Stromal cell of bone marrow (primary cell): ENCODE measurements at regions not wholly inside any gene's neighbourhood (a gene's known extent, or its start where the extent isn't known, plus 50 kb on each side); places are given as distances from the start of the nearest gene placed in this dataset.
"Not testable (repeated sequence)": the region's sequence is repeated elsewhere in the genome, so short reads cannot be mapped to it uniquely, and the experiment has no call there.

ENCODE experiments used
- DNase-seq: peaks from one replicate; pipeline ENCODE4 v3.0.0-alpha.2; 2012; ENCODE audit warnings: low read depth

DNA sequence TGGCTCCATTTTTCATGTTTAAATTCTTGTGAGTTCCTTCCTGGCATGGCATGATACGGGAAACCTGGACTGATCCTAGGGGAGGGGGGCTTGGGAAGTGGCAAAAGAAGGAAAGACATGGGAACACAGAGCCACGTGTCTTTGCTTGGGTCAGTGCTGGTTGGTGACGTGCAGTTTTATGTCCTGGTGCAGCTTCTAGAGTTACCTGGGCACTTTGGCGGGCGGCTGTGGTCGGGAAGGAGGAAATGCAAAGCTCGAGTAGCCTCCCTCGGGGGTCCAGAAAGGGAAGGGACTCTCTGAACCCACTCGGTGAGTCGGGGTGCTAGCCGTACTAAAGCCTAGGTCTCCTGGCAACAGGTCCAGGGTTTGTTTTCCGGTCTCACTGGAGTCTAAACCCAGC lies 94.6 kb downstream of the APOB start:
- no peak for DNase-seq

DNA sequence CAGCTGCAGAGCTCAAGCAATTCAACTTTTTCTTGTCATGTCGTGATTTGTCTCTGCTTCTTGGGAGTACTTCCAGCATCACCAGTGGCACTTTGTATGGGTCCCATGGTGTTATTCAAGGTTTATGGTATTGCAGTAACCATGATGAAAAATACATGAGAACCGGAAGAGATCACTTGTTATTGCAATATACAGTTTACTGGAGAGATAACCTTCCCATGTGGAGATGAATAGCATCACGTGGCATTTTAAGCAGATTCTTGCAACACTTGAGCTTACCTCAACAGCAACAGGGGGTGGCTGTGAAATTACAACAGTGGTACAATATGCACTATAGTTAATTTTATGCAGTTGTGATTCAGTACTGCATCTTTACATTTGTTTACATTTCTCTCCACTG lies 97.4 kb downstream of the APOB start:
- DNase-seq, result no peak

DNA sequence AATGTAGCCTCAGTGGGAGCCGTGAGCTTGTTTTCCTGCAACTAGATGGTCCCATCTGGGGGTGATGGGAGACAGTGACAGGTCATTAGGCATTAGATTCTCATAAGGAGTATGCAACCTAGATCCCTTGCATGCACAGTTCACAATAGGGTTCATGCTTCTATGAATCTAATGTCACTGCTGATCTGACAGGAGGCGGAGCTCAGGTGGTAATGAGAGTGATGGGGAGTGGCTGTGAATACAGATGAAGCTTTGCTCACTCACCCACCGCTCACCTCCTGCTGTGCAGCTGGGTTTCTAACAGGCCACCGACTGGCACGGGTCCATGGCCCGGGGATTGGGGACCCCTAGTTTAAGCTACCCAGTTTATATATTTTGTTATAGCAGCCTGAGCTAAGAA lies 100.2 kb downstream of the APOB start:
- DNase-seq, result not testable (repeated sequence)

DNA sequence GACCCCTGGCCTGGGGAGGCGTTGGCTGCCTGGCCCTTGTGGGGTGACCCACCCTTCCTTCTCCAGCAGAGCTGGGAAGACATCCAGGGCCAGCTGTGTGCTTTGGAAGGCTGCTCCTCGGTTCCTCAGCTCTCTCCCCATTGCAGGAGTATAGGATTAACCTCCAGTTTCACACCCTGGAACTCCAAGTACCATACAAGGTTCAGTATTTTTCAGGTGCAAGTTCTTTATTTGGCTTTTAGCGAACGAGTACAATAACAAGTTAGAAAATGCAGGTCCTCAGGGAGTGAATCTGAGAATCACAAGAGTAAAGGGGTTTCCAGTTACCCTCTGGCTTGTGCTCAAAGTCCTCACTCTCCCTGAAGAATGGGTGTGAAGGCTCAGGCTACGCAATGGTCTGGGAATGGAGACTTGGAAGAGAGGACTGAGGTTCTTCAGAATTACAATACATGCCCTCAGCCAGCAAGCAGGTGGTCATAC lies 101.2 kb downstream of the APOB start:
- no peak for DNase-seq

DNA sequence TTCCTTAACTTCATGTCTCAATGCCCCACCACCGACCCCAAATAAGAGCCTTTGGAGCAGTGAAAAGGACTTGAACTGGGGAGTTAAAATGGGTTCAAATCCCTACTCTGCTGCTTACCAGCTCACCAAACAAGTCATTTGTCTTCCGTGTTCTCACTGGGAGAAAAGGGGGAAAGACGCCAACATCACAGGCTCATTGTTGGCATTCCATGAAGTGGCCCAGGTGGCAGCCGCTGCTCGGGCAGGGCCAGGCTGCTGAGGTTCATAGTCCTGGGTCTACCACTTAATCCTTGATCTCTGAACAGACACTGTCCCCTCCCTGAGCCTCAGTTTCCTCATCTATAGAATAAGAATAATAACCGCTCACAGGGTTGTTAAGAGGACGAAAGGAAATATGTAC lies 103.0 kb downstream of the APOB start:
- DNase-seq, result no peak

DNA sequence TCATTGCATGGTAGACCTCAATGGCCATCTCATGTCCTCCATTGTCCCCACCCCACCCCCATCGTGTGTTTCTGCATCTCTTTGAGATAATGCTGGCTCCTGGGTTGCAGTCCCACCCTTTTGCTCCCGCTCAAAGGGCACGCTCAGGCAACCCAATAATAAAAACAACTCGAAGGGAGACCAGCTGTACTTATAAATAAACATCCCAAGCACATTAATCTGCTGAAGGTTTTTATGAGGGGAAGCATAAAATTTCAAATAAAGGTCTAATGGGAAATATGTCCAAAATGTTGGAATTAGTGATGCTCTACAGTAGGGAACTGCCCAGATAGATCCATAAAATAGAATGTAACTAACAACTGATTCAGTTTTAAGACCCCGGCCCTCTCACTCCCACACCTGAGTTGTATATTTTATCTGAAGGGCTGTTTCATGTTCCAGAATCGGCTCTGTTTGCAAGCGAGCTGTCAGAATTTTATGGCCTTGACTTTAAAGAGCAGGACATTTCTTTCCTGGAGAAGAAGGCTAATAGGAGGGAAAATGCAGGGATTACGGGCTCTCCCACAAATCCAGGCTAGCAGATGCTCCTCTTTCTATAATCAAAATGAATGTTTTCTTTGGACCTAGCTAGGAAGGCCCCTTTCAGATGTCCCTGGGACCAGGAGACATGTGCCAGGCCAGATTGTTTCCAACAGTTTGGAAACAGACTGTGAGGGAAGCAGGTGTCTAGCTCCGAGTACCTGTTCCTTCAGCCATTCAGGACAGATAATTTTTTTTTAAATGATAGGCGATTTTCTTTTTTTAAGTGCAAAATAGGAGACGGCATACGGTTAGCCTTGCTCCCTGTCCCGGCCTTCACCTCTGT lies 103.7 kb downstream of the APOB start:
- DNase-seq, result no peak

DNA sequence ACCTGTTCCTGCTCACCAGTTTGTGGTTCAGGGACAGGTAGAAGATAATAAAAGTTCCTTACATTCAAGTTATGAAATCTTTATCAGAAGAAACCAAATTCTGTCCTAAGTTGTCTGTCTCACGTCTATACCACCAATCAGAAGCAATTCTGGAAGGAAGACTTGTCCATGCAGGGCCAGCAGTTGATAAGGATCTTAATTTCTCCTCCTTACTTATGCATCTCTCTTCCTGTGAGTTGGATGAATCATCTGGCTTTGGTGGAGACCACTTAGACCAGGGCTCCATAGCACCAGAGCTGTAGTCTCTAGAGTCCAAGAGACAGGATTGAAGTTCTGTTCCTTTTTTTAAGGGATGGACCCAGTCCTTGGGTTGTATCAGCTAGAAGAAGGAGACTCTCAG lies 106.5 kb downstream of the APOB start:
- DNase-seq, result no peak

DNA sequence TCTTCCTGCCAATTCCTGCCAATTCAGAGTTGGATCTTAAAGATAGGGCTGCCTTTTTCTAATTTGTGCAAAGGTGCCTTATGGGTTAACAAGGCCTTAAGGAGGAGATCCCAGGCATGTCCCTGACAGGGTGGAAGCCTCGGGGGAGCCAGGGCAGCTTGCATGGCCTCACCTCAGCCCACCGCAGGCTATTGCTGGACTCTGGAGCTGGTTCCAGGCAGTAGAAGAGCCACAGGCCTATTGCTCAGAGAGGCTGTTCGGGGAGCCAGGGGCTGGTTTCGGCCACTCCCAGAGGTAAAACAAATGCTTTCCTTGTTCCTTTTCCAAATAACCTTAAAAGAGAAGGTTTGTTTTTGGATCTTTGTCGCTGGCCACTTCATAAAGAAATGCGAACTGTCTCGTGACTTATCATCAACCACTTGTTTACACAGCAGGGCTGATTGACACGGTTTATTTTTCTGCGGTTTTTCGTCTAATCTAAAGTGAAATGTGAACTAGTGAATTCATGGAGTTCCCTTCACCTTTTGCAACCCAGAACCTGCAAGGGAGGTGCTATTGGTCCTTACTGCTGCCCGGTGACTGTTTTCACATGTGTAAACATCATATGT lies 108.6 kb downstream of the APOB start:
- DNase-seq, result no peak

DNA sequence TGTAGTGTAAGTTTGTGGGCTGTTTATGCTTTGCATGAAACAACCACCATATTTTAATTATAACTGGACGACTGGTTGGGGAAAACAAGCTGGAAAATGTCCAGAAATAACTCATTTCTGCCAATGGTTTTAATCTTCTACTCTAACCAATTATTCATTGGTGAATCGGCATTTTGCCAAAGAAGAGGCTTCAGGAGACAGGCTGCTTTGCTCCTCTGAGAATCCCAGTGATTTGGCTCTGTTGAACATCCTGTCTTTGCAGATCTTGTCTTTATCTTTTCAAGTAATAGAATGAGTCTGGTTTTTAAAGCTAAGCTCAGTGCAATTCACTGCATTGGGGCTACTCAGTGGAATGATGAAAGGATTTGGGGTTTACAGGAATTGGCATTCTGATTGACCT lies 109.6 kb downstream of the APOB start:
- DNase-seq, result no peak

DNA sequence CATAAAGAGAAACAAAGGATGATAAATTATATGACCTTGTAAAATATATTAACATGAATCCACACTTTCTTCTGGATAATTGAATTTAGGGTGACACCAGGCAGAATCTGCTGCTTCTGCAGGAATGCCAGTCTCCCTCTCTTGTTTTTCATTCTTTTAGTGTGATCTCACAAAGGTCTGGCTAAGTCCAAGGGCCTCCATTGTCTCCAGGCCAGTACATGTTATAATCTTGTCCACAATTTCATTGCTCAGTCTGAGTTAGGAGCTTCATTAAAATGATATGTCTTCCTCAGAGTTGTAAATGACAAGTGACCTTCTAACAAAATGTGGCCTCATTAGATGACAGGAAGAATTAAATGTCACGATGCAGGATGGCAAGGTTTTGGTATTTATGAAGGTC lies 110.2 kb downstream of the APOB start:
- DNase-seq, result no peak

DNA sequence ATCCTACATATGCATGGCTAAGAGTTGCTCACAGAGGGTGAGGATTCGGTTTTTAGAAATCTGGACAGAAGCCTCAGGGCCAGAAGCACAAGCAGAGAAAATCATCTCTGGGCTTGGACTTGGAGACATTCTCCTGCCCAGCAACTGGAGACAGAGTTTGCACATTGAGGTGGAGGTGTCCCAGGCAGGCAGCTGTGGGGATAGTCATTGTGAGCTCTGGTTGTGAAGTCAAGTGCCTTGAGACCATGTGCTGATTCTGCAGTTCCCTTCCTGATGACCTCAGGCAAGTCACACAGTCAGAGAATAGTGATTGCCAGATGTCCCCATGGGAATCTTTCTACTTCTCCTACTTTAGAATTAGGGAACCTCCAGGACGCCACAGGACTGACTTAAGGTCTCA lies 108.4 kb upstream of the LDAH start:
- no peak for DNase-seq

DNA sequence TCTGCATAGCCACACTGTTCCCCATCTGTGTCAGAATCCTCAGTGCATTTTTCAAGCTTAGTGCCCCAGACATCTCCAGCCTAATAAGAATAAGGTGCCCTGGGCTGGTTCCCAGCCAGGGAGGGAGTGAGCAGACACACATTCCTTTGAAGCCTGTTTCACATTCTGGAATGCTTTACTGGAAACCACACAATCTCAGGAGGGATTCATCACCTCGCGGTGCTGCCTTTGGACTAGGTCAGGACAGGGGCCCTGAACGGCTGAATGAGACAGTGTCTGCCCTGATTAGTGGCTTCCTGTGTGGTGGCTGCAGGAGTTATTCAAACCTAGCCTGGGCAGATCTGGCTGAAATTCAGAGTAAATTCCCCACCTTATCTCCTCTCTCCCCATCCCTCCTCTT lies 108.0 kb upstream of the LDAH start:
- DNase-seq, result no peak

DNA sequence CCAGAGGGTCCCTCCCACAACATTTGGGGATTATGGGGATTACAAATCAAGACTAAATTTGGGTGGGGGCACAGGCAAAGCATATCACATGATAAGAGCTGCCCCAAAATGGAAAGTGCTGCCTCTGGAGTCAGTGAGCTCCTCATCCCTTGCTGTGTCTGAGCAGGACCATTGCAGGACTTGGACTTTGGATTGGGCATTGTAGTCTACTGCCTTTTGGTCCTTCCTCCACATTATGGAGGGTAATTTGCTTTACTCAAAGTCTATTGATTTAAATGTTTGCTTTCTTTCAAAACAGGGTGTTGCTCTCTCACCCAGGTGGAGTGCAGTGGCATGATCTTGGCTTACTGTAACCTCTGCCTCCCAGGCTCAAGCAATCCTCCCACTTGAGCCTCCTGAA lies 106.8 kb upstream of the LDAH start:
- no peak for DNase-seq

DNA sequence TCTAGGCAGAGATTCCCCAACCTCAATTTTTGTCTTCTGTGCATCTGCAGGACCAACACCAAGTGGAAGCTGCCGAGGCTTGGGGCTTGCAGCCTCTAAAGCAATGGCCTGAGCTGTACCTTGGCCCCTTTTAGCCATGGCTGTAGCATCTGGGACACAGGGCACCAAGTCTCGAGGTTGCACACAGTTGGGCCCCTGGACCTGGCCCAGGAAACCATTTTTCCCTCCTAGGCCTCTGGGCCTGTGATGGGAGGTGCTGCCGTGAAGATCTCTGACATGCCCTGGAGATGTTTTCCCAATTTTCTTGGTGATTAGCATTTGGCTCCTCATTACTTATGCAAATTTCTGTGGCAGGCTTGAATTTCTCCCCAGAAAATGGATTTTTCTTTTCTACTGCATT lies 105.7 kb upstream of the LDAH start:
- DNase-seq, result no peak

DNA sequence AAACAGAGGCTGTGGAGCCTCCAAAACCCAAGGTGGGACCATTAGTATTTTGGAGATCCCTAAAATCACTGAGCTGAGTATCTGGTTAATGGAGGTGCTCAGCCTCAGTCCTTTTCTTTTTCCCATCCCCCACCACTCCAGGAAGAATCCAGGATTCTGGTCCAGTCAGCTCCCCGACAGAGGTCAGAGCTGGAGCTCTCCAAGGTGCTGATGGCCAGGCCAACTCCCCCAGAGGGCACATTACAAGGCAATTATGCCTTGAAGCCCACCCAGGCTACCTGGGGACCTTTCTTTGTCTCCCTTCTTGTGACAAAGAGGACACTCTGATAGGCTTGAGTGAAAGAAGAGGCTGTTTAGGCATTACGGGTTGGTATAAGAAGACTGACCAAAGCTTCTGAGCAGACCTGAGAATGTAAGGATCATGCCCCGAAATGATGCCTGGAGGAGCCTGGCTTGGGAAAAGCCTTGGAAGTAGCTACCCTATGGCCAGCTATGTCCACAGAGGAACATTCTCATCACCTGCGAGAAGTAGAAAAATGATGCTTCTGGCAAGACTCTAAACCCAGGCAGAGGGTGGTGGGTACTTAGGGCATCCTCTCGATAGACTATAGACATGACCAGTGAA lies 102.5 kb upstream of the LDAH start:
- no peak for DNase-seq

DNA sequence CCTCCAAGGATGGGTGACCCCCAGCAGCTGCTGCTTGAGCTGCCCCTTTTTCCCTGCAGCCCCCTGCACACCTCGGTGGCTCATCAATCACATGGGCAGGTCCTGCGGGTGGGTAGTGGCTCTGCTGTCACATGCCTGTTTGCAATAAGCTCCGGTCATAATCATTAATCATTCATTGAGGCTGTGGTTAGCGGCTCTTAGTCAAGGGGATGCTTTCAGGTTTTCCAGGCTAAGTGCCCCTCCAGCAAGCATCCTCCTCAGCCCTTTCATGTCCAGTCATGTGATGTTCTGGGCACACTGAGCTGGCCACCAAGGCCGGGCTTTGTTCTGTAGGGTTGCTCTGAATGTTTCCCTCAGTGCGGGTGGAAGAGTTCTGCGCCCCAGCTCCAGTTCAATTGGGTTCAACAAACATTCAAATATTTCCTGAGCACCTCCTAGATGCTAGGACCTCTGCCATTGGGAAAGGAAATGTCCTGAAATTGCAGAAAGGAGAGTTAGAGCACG lies 96.4 kb upstream of the LDAH start:
- DNase-seq, result no peak

DNA sequence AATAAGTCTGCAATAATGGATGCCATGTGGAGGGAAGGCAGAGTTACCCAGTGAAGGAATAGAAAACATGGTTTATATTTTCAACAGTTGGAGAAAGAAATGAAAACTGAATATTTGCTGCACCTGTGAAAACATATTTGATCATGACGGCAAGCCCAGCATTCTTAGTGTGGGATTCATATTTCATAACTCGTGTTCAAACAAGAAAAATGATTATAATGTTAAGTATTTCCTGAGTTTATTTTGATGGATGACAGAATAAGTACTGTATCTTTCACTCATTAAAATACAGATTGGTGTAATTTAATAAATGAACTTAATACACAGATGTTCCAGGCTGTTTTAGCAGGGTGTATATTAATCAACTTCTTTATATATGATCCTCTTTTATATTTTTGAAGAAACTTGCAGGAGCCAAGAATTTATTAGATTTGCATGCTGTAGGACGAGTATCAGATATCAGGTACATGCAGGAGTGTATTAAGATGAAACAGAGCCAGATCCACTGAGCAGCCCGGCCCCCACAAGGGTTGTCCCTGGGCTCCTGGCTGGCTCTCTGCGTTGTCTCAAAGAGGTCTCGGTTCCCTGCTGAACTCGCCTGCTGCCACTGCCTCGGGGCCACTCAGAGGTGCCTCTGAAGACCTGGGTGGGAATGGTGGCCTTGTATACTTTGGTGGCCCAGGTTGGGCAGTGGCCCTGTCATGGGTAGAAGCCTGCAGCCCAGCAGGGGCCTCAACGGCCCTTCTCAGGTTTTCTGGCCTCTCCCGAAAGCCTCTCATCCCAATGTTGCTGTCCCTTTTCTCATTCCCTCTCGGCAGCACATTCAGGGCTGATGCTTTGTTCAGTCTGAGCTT lies 95.0 kb upstream of the LDAH start:
- no peak for DNase-seq

DNA sequence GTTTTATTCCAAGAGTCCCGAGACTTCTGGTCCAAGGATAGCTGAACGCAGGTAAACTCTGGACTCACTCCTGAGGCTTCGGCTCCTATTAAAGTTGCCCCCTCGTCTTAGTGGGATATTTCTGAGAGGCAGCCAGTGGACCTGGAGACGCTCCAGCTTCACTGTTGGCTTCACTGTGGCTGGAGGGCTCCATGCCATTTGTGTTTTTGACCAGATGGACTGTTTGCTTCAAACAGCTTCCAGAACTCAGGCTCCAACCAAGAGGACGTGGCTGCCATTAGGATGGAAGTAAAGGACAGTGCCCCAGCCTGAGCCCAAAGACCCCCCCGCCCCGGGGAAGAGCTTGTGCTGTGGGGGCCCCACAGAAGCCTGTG lies 94.4 kb upstream of the LDAH start:
- DNase-seq, result no peak

DNA sequence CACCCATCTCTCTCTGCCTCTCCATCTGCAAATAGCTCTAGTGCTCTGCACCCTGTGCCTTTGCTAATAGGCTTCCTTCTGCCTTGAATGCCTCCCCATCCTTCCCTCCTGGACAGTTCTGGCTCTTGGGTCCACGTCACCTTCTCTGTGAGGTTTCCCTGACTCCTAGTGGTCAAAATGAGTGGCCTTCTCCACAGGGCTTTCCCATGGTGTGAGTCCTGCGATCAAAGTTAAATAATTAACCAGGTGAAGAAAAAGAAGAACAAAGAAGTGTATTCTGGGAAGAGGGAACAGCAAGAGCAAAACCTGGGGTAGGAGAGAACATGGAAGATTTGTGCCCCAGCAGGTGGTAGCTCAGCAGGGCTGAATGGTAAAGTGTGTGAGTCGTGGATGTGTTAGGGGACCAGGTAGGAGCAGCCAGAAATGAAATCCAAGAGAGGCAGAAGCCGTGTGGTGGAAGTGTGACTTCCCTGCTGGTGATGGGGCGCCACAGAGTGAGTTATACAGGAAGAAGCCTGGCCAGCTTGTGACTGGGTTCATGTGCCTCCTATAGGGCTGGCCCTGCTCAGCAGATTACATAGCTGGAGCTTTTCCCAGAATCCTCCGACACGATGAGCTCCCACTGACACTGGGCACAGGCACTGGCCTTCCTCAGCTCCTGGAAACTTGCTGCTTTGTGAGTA lies 93.8 kb upstream of the LDAH start:
- DNase-seq, result peak; percentile 30

DNA sequence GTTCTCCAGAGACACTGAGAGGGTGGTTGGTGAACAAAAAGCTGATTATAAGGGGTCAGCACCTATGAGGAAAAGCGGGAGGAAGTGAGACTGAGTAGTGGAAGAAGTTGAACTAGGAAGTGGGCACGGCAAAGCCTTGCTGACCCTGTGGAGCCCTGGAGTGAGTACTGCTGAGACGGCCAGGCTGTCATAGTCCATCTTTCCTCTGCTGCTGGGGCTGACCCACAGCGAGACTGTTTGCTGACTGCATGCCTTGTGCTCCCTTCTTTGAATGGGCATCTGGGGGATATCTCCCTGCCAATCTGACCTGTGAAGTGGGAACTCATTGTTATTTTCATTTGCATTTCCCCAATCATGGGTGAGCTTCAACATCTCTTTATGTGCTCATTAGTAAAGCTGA lies 92.4 kb upstream of the LDAH start:
- DNase-seq, result no peak

DNA sequence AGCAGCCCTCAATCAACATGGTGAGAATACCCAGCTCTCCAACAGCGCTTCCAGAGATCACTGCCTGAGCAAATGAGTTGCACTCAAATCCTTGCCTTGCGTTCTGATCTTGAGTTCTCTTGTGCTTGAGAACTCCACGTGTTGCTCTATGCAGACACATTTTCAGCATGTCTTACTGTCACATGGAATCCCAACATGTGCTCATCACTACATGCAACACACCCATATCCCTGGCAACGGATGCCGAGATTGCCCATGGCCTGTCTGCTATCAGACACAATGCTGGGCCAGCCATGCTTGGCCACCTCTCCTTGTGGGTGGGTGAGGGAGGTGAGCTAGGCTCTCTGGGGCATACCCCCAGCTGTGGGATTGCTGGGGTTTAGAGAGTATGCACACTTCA lies 91.9 kb upstream of the LDAH start:
- no peak for DNase-seq

DNA sequence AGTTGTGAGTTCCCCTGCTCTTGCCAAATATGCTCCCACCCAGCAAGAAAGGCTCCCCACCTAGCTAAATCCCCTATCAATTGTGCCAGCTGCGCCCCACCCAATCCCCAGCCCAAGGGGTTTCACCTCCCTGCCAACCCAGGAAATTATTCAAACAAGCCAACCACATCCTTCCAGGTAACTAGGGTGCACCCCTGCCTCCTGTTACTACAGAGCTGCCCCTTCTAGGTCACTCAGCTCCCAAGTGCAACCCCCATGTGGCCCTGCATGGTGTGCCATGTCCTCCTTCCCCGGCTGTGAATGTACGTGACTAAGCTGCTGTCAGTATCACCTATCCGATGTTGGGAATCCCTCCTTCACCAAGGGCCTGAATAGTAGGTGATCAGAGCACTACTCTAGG lies 91.2 kb upstream of the LDAH start:
- no peak for DNase-seq
